ENCODE measurements at regions not wholly inside any gene's neighbourhood (a gene's known extent, or its start where the extent isn't known, plus 50 kb on each side); places are given as distances from the start of the nearest gene placed in this dataset.

DNA sequence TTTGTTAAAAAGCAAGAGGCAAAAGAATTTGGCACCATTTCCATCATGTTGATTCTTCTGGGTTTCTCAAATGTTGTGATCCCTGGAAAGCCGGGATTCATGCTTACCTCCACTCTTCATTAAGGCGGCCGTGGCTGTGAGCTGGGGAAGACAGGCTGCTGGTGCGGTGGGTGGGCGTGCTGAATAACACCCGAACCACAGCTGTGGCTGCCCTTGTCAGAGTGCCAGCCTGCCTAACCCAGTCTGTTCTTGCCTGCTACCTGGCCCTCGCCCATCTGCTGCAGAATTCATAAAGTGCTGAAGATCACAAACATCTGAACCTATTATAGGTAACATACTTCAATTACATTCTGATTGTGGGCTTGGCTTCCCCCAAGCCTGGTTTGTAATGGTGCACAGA lies 95.8 kb upstream of the RCN1 start:
- no peaks in the 10 kb centered on the region for H3K36me3 Mint-ChIP-seq (ENCODE audit: low read depth)
- TF ChIP-seq CTCF (conservative IDR thresholded peaks at IDR 0.05), result no peak
- DNase-seq (ENCODE audit: low read depth, low spot score), result no peak
- H3K27ac Mint-ChIP-seq (ENCODE audit: unreplicated experiment), result no peak overlapping the region
- H3K4me1 Mint-ChIP-seq, result no peaks in the 10 kb centered on the region
- H3K27me3 Mint-ChIP-seq (ENCODE audit: low read depth), result peaks cover 42% of the 10 kb centered on the region
- no peaks in the 10 kb centered on the region for H3K9me3 Mint-ChIP-seq
- no peak overlapping the region for H3K4me3 Mint-ChIP-seq

- Mint-ChIP-seq H3K4me1 (no peaks in the 10 kb centered on the region), H3K27me3 (ENCODE audit: low read depth) (peaks cover 50% of the 10 kb centered on the region), H3K36me3 (ENCODE audit: low read depth) (no peaks in the 10 kb centered on the region), H3K9me3 (no peaks in the 10 kb centered on the region), H3K4me3 (peak overlapping the region; percentile 41), H3K27ac (ENCODE audit: unreplicated experiment) (no peak overlapping the region)
- TF ChIP-seq CTCF (conservative IDR thresholded peaks at IDR 0.05), result no peak
- DNase-seq (ENCODE audit: low read depth, low spot score), result peak; percentile 21
These were observed 103.5 kb upstream of the RCN1 start for GRCh38 chr11:31987118-31988005.

DNA sequence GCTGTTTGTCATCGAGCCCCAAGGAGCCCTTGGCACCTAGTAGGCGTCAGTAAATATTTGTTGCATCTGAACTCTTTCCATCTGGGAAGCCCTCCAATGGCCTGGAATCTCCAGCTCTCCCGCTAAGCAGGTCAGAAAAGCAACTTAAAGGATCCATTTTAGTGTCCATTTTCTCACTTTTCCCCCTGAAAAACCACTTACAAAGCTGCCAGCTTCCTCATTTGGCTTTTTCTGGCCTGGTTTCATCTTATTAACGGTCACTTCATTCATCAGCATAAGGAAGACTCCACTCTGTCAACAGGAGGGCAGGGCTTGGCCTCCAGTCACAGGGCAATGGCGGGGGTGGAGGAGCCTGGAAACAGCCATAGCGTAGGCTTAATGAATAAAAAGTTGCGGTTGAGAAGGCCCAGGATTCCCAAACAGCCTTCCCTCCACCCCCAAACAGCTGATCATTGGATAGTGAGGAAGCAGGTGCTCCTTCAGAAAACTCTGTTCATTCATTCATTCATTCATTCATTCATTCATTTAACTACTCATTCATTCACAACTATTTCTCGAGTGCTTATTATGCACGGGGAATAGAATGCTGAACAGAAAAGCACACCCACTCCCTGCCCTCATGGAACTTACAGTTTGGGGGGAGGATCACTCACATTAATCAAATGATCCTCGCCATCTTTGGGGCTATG lies 104.5 kb upstream of the RCN1 start:
- Mint-ChIP-seq H3K4me3 (peak overlapping the region; percentile 22), H3K36me3 (ENCODE audit: low read depth) (no peaks in the 10 kb centered on the region), H3K27me3 (ENCODE audit: low read depth) (peaks cover 52% of the 10 kb centered on the region), H3K9me3 (no peaks in the 10 kb centered on the region), H3K27ac (ENCODE audit: unreplicated experiment) (no peak overlapping the region), H3K4me1 (no peaks in the 10 kb centered on the region)
- TF ChIP-seq CTCF (conservative IDR thresholded peaks at IDR 0.05), result no peak
- DNase-seq (ENCODE audit: low read depth, low spot score), result no peak

- no peak for DNase-seq (ENCODE audit: low read depth, low spot score)
- Mint-ChIP-seq H3K36me3 (ENCODE audit: low read depth) (no peaks in the 10 kb centered on the region), H3K9me3 (no peaks in the 10 kb centered on the region), H3K4me3 (no peak overlapping the region), H3K27ac (ENCODE audit: unreplicated experiment) (no peak overlapping the region), H3K4me1 (no peaks in the 10 kb centered on the region), H3K27me3 (ENCODE audit: low read depth) (peaks cover 37% of the 10 kb centered on the region)
- TF ChIP-seq CTCF (conservative IDR thresholded peaks at IDR 0.05), result no peak
These were observed 109.4 kb upstream of the RCN1 start for GRCh38 chr11:31981457-31981856.

GRCh38 chr11:31977343-31977742 lies 113.5 kb upstream of the RCN1 start:
- H3K4me1 Mint-ChIP-seq, result no peaks in the 10 kb centered on the region
- no peaks in the 10 kb centered on the region for H3K9me3 Mint-ChIP-seq
- no peak overlapping the region for H3K27ac Mint-ChIP-seq (ENCODE audit: unreplicated experiment)
- H3K4me3 Mint-ChIP-seq, result no peak overlapping the region
- peaks cover 29% of the 10 kb centered on the region for H3K27me3 Mint-ChIP-seq (ENCODE audit: low read depth)
- no peak for DNase-seq (ENCODE audit: low read depth, low spot score)
- H3K36me3 Mint-ChIP-seq (ENCODE audit: low read depth), result no peaks in the 10 kb centered on the region
- no peak for TF ChIP-seq CTCF (conservative IDR thresholded peaks at IDR 0.05)

Data from neural crest cell (in vitro differentiated cells).